ENCODE measurements at regions not wholly inside any gene's neighbourhood (a gene's known extent, or its start where the extent isn't known, plus 50 kb on each side); places are given as distances from the start of the nearest gene placed in this dataset.

- Histone ChIP-seq H3K4ac (ENCODE audit: low read depth, low read length) (no peak overlapping the region), H4K8ac (replicated peaks; ENCODE audit: insufficient read length, low read depth, low read length) (no peak overlapping the region), H3K79me2 (ENCODE audit: insufficient read depth, low read length) (no peaks in the 10 kb centered on the region), H2BK5ac (ENCODE audit: insufficient read length, low read length) (no peak overlapping the region), H4K20me1 (ENCODE audit: control insufficient read depth, insufficient read depth, insufficient read length) (no peaks in the 10 kb centered on the region), H3T11ph (ENCODE audit: low read length) (no peak overlapping the region), H3K4me2 (ENCODE audit: insufficient read depth, insufficient read length, low read length) (no peak overlapping the region), H3K9me3 (ENCODE audit: control insufficient read depth, low read depth, low read length) (no peaks in the 10 kb centered on the region), H3K14ac (ENCODE audit: insufficient read depth, low read length) (no peak overlapping the region), H3K9ac (ENCODE audit: extremely low read depth, insufficient read length, low read length) (no peak overlapping the region), H3K23me2 (ENCODE audit: insufficient read length, low read depth, low read length, poor library complexity, severe bottlenecking) (no peaks in the 10 kb centered on the region), H3K79me1 (ENCODE audit: insufficient read depth, low read depth, low read length, poor library complexity, severe bottlenecking) (no peaks in the 10 kb centered on the region), H2AFZ (ENCODE audit: low read length) (no peak overlapping the region), H3K27ac (ENCODE audit: insufficient read length, low read depth, low read length) (no peak overlapping the region), H3K4me1 (ENCODE audit: insufficient read depth, low read length) (no peaks in the 10 kb centered on the region), H2BK15ac (ENCODE audit: low read depth, low read length) (no peak overlapping the region), H3K56ac (ENCODE audit: insufficient read length, low read depth, low read length) (no peak overlapping the region), H3K27me3 (ENCODE audit: insufficient read depth, low read length) (no peaks in the 10 kb centered on the region), H2BK20ac (ENCODE audit: low read depth, low read length, poor library complexity, severe bottlenecking) (no peak overlapping the region), H3K23ac (ENCODE audit: insufficient read length, low read depth, low read length) (no peak overlapping the region), H2AK5ac (ENCODE audit: insufficient read length, low read length) (no peak overlapping the region), H2BK12ac (ENCODE audit: insufficient read length, low read depth, low read length) (no peak overlapping the region), H2BK120ac (ENCODE audit: low read depth, low read length, poor library complexity, severe bottlenecking) (no peak overlapping the region), H3K18ac (ENCODE audit: insufficient read length, low read depth, low read length) (no peak overlapping the region), H4K5ac (ENCODE audit: insufficient read length, low read depth, low read length) (no peak overlapping the region), H4K91ac (ENCODE audit: insufficient read length, low read depth, low read length) (no peak overlapping the region)
- no peak for TF ChIP-seq CTCF (conservative IDR thresholded peaks at IDR 0.05)
- Mint-ChIP-seq H3K27ac (no peak overlapping the region), H3K4me3 (no peak overlapping the region), H3K9me3 (peaks cover 0 to 3% of the 10 kb centered on the region in 2 experiments; a peak in 1 of 5 replicates), H3K4me1 (no peaks in the 10 kb centered on the region), H3K27me3 (ENCODE audit: low read depth) (no peaks in the 10 kb centered on the region), H3K36me3 (ENCODE audit: insufficient read depth in 1 of 3, low read depth in 3 of 3) (no peaks in the 10 kb centered on the region)
- no peak for DNase-seq
Observed at GRCh38 chr2:14016289-14016955, 616.1 kb upstream of the LRATD1 start.
